ENCODE measurements at regions not wholly inside any gene's neighbourhood (a gene's known extent, or its start where the extent isn't known, plus 50 kb on each side); places are given as distances from the start of the nearest gene placed in this dataset.

DNA sequence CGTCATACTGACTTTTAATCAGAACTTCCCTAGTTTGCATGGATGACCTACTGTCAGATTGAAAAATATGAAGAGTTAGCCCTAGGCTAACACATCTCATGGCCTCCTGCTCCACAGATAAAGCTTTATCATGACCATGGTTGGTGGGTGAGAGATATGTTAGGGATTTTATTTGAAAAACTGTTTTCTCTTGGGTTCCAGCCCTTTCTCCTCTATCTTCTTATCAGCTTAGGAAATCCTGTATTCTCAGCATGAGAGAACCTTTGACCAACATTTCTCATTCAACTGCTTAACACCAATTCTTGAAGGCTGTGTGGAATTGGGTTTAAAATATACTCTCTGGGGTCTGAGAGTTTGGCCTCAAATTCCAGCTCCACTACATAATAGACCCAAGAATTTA, 1407.0 kb upstream of the CELF4 start:
- no peak for DNase-seq (ENCODE audit: low read depth)

DNA sequence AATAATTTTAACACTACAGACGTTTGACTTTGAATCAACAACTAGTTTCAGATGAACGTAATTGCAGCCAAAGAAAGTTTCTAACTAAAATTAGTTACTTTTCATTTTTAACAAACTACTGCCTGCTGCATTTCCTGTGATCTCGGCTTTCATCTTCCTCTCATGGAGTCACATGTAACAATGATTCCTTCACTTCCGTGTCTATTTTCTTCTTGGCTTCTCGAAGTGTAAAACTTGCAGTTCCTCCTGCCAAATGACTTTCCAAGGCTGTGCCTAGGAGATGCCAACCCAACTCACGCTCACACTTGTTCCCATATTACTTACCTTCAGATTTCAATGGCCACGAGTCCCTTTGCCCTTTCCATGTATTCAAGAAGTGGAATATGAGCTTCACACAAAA, 1406.3 kb upstream of the CELF4 start:
- DNase-seq (ENCODE audit: low read depth), result no peak

DNA sequence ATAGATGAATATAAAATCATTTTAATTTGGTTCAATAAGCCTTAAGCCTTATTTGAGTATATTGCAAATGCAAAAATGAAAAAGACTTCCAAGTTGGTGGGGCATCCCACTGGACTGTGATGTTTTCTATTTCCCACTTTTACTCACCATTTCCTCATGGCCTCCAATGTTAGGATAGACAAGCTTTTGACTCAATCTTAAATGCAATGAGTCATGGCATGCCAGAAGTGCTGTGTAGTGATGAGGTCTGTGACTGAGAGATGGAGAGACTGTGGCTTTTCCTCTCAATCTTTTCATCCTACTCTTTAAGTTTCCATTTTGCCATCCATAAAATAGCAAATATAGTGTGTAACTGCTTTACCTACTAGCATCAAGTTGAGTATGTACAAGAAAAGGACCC, 1401.2 kb upstream of the CELF4 start:
- no peak for DNase-seq (ENCODE audit: low read depth)

DNA sequence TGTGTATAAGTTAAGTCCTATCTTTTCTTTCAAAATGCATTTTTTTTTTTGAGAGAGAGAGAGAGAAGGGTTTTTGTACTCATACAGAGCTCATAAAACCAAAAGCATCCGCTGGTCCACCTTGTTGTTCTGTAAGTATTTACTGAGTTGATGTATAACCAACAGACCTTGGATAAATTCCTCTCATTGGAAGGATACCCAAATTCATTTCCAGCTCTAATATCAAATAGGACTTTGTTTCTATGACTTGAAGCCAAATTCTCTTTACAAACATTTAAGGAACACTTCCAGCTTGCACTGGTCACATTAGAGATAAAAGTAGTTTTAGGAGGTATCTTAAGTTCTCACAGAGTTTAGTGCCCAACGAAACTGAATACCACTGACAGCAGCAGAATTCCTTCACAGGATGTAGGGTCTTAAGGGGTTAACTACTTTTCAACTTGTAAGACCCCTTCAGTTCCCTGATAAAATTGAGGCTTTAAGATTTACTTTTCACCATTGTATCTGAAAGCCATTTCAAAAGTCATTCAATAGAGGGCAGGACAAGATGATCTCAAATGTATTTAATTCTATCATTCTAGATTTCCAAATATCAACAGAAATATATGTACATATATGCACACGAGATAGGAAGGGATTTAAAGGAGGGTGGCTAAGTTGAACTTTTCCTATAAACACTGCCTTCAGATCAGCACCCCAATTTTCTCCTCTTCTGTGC, 1398.5 kb upstream of the CELF4 start:
- no peak for DNase-seq (ENCODE audit: low read depth)

DNA sequence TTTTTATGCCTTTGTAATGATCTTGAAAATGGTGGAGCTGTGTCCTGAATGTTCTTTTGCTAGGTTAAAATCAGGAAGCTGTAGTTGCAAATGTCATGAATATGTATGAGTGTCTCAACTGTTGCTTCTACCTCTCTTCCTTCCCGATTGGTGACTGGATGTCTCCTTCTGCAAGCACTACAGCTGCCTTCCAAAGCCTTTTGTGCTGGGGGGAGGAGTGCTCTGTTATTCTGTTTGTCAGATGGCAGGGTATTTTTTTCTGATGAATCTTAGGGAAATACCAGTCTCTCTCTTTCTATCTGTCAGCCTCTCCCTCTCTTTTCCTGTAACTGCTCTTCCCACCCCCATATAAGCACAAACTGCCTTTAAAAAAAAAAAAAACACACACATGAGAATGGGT, 1396.3 kb upstream of the CELF4 start:
- DNase-seq (ENCODE audit: low read depth), result no peak

DNA sequence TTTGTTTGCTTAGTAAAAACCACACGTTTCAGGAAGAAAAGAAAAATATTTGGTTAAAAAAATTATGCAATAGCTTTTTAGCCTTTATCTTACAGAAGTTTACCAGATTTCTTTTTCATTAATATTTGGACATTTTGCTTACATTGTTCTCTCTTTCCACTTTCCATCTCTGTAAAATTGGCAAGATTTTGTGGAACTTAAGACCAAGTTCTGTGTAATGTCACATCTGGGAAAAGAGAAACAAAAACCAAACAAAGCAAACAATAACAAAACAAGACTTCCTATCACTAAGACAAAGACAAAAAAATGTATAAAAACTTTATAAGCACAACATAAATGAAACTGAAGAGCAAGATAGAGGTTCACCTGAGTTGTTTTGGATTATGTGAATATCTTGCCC, 1392.1 kb upstream of the CELF4 start:
- no peak for DNase-seq (ENCODE audit: low read depth)

DNA sequence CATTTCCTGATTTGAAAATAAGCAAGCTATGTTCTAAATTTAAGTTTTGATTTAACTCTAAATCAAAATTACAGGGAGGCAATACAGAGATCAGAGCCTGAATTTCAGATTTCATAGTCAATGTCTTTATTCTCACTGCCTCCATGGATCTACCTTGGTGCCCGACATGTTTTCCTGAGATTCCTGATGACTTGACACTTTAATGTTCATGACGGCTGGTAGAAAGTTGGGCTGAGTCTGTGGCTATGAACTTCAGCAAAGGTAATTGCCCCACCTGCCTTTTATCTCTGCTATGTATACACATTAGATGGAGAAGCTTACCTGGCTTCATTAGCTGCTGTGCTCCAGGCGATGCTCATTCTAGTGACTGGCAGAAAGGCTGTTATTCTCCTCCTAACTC, 1390.5 kb upstream of the CELF4 start:
- no peak for DNase-seq (ENCODE audit: low read depth)

DNA sequence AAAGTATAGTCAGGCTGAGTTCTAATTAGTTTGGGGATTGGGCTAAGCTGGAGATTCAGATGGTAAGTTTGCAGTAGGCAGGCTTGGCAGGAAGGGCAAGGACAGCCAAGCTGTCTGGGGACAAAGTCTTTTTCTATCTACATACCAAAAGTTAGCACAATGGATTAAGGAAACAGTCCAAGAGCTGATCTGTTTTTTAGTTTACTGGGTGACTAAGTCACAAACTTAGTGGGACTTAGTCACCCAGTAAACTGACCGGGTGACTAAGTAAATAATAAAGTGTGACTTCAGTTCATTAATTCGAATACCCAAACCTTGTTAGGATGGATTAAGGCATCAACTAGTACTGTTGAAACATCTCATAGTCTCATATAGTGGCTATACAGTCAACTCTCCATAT, 1386.0 kb upstream of the CELF4 start:
- DNase-seq (ENCODE audit: low read depth), result no peak

DNA sequence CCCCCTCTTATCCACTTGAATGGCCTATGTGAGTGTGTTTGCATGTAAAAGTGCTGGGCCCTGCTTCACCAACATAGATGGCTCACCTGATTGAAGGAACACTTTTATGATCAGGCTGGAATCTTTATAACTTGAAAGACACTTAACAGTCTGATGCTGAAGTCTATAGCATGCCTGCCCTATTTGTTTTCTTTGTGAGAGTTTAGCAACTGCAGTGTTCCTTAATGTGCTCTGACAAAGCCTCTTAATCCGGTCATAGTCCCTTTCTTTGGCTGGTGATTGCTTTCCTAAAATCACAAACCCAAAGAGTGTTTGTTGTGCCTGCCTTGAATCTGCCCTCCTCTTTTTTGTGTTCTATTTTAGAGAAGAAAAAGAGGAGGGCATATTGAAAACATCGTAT, 1382.8 kb upstream of the CELF4 start:
- DNase-seq (ENCODE audit: low read depth), result no peak

DNA sequence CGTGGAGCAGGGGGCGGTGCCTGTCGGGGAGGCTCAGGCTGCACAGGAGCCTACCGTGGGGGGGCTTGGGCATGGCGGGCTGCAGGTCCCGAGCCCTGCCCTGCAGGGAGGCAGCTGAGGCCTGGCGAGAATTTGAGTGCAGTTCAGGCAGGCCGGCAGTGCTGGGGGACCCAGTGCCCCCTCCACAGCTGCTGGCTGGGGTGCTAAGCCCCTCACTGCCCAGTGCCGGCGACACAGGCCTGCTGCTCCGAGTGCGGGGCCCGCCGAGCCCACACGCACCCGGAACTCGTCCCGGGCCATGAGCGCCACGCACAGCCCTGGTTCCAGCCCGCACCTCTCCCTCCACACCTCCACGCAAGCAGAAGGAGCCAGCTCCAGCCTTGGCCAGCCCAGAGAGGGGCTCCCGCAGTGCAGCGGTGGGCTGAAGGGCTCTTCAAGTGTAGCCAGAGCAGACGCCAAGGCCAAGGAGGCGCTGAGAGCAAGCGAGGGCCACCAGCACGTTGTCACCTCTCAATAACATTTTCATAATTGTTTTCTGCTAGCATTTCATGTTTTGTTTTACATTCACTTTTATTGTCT, 1378.9 kb upstream of the CELF4 start:
- DNase-seq (ENCODE audit: low read depth), result no peak

DNA sequence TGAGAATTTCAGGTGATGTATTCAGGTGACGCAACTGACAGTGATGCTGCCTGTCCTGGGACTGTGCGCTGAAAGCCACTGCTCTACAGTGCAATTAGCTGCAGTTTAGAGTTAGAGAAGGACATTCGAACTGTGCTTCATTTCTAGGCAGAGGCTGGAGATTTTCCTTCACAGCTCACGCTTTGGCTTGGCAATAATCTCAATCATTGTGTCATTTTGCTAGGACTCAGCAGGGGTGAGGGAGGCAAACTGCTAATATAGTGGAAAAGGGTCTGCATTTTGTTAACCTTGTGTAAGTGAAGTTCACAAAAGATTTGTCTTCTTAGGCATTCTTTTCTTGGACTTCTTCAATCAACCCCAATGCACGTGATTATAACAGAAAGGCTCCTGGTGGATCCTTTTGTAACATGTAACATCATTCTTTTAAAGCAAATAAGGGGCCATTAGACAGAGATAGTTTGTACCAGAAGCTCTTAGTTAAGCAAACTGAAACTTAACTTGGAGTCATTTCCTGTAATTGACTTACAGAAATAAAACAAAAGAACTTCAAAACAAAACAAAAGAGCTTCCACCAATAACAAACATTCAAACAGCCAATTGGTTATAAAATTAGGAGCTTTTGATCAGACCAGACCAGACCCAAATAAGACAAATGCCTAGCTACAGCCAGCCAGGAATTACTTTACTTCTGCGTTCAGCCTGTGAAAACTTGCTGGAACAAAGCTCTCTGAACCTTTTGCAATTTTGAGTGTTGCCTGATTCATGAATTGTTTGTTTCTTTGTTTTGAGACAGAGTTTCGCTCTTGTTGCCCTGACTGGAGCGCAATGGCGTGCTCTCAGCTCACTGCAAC, 1376.3 kb upstream of the CELF4 start:
- no peak for DNase-seq (ENCODE audit: low read depth)

DNA sequence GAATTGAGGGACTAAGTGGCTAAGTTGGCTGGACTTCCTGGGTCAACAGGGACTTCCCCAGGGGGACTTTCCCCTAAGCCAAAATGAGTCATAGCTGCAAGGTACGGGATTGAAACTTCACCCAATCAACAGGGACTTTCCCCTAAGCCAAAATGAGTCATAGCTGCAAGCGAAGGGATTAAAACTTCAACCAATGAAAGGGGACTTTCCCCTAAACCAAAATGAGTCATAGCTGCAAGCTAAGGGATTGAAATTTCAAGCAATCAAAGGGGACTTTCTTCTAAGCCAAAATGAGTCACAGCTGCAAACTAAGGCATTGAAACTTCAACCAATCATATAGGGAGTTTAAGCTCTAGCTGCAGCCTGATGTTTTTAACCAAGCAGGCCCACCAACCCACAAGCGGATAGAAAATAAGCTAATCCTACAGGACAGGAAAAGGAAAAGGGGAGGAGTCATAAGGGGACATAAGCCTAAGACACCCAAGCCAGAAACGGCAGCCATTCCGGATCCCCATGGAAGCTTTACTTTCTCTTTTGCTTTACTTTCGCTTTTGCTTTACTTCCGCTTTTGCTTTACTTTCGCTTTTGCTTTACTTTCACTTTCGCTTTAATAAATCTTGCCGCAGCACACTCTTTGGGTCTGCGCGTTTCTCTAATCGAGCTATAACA, 1375.4 kb upstream of the CELF4 start:
- DNase-seq (ENCODE audit: low read depth), result peak; percentile 25

DNA sequence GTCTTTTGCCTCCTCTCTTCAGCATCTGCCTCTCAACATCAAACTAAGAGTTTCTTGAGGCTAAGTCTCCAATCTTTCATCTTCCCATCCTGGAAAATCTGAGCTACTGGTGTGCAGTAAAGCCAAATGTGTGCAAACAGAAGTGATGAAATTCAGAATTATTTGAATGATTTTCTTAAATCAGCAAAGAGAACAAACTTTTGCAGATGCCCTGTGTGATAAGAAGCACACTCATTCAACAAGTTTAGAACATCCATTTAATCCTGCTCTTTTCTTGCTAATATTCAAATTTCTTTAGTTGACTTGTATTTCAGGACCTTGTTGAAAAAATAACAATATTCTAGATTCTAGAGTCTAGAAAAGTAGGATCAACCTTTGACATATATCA, 1374.9 kb upstream of the CELF4 start:
- DNase-seq (ENCODE audit: low read depth), result no peak

DNA sequence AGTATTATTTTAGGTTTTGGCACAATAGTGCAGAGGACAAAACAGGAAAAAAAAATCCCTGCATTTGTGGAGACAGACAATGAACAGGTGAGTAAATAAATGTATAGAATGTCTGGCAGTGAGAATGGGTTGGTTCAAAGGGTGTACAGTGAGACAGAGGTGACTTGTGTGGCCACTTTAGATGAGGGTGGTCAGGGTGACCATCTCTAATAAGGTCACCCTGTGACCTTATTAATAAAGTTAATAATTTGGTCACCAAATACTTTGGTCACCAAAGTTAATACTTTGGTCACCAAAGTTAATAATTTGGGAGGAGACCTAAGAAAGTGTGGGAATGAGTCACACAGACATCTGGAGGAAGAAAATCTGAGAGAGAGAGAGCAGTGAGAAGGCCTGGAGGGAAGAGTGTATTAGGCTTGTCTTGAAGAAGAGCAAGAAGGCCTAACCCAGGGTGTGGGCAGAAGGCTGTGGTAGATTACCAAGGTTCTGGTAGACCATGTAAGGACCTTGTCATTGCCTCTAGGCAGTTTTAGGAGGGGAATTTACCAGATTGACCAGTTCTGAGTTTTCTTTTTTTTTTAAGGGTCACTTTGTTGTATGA, 1368.4 kb upstream of the CELF4 start:
- no peak for DNase-seq (ENCODE audit: low read depth)

DNA sequence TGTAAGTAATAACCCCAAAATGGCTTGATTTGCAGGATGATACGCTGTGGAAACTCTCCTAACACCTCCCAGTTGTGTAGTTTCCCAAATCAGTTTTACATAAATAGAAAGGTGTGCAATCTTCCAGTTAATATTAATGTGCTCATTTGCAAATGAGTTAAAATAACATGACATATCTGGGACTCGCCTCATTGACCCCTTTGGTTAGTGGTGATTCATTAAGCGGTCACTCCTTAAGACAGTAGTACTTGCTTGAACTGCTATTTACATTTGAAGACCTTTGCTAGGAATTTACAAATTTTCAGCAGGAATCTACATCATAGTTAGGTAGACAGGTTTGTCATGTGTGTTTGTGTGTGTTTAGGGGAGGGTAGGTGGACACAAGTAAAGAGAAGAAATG, 1367.7 kb upstream of the CELF4 start:
- no peak for DNase-seq (ENCODE audit: low read depth)

DNA sequence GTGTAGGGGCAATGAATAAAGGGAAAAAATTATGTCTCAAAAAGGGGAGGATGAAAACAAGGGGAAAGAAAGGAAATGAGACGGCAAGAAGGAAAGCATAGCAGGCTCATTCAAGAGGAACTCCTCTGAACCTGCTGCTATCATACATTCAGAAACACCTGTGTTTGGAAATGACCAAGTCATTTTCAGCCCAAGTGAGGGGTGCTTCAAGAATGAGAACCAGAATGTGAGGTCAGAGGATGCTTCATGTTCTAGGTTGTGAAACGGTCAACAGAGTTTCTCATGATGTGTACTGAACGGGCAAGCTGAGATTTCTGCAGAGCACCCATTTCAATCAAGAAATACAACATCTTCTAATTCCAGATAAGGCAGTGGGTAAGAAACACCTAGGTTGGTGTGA, 1367.2 kb upstream of the CELF4 start:
- no peak for DNase-seq (ENCODE audit: low read depth)

DNA sequence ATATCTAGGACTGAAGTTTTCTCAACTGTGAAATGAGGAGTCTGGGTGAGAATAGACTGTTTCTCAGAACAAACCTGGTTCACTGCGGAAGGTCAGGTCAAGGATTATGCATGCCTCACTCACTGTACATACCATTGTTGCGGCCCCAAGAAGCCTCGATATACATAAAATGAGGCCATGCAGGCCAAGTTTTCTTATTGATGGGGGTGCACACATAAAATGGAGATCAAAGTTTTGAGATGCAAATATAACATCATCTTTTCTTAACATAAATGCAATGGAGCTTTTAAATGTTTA, 1366.1 kb upstream of the CELF4 start:
- DNase-seq (ENCODE audit: low read depth), result no peak

DNA sequence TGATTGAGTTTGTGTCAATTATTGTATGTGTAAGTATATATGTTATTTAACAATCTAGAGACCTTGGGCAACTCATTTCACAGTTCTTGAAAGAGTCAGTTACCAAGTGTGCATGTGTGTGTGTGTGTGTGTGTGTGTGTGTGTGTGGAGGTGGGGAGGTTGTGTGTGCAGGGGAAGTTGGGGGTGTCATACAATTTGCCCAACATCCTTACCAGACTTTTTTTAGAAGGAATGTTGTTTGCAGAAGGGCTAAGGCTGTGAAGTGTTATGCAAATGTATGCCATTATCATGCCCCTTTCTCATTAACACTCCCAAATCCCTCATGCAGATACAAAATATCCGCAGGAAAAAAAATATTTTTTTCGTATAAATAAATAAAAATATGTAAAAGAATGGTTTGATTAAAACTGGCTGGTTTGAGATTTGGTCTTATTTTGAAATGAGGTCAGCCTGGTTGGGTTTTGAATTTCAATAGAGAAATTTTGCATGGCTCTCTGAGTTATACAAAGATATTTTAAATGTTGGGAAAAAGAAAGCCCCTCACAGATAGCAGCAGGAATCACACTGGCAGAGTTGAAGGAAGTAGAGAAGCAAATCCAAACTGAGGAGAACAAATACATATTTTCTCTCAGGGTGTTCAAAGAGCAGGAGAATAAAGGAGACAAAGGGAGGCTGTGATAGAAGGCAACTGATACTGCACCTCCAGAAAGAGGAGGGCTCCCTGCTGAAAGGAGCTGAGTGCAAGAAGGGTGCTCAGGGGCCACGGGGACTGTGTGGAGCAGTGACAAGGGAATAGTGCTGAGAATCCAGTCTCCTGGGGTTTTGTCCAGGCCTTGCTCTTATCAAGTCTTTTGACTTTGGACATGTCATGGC, 1365.5 kb upstream of the CELF4 start:
- no peak for DNase-seq (ENCODE audit: low read depth)

DNA sequence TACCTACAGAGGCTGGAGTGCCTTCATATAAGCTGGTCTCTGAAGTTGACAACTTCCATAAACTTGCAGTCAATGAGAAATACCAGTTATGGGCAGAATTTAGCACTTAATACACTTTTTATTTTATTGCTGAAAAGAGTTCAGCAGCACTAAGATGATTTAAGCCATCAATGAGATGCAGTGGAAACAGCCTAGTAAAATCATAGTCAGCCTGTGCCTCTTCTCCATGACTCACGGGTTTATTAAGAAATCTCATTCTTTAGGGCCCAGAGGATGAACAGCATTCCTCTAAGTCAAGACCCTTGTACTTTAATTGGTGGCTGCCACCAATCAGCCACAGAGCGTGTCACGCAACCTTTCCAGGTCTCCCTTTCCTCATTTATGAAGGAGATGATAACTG, 1357.9 kb upstream of the CELF4 start:
- no peak for DNase-seq (ENCODE audit: low read depth)

DNA sequence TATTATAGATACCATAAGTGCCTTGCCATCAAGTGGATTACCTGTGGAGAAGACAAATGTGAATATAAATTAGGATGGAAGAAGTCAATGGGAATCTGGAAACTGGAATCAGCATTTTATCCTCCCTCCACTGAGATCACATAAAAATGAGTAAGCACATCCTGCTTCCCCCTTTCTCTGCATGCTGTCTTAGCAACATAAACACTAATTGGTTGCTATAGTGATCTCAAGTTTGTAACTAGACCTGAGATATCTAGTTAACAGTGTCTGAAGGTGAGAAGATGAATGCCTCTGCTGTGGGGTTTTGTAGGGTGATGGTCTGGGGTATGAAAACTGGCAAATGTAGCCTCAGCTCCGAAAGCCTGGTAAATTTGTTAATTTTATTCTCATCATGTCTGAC, 1357.5 kb upstream of the CELF4 start:
- no peak for DNase-seq (ENCODE audit: low read depth)

DNA sequence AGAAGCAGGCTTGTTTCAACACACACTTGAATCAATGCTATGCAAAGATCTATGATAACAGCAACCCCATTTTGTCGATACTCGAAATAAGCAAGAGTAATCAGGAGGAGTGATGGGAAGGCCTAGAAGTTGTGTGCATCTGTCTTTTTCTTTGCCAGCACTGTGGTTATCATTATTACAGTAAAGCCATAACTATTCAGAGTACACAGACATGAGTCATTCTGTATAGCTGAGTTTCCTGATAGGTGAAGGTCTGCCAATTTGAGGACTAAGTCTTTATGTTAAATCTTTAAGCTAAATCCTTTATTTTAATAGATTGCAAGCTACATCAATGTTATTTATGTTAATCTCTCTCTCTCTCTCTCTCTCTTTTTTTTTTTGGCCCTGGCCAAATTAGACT, 1344.4 kb upstream of the CELF4 start:
- no peak for DNase-seq (ENCODE audit: low read depth)

DNA sequence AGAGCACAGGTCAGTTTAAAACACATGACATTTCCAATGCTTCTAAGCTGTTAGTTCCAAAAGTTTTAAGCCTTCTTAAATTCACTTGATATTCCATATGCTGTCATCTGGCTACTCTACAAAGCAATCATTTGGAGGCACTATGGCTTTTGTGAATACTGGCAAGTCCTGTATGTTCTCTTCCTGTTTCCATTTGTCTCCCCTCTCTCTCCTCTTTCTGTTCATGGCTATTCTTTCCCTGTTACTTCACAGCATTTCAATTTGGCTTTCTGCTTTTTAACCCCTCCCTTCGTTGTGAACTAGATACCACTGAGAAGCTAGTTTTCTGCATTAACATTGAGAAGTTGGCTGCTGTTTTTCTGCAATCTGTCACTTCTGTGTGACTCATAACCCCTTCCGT, 1337.2 kb upstream of the CELF4 start:
- no peak for DNase-seq (ENCODE audit: low read depth)
